NCI-H460 (cell line): ENCODE measurements at regions not wholly inside any gene's neighbourhood (a gene's known extent, or its start where the extent isn't known, plus 50 kb on each side); places are given as distances from the start of the nearest gene placed in this dataset.

Source experiments
- DNase-seq: peaks from one replicate; pipeline ENCODE4 v3.0.0-alpha.2; 2016; ENCODE audit warnings: low read depth; ENCODE audit errors: extremely low read depth

DNA sequence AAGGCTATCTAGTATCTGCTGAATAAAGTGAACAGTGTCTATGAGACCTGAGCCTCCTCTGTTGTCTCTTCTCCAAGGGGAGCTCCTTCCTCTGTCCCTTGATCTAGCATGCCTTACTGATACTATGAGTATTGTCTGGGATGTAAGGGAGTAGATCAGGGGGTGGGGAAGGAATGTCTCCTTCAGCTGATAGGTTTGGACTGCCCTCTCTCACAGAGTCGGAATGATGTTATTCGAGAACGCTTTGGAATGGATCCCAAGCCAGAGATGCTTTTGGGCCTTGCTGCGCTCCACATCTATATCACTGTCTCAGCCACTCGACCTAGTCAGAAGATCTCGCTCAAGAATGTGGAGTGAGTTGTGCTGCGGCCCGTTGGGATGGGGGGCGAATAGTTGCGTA is 68.3 kb upstream of the PRPS1 start:
- DNase-seq, result no peak

- no peak for DNase-seq
Measured at GRCh38 chrX:107560980-107561379, 67.3 kb upstream of the PRPS1 start.

GRCh38 chrX:107561468-107562215 is 66.7 kb upstream of the PRPS1 start:
- no peak for DNase-seq

GRCh38 chrX:107562482-107562881 is 65.8 kb upstream of the PRPS1 start:
- DNase-seq, result no peak

- DNase-seq, result no peak
Measured at GRCh38 chrX:107563824-107564223, 64.5 kb upstream of the PRPS1 start.

- no peak for DNase-seq
Measured at GRCh38 chrX:107565015-107565414, 63.3 kb upstream of the PRPS1 start.

DNA sequence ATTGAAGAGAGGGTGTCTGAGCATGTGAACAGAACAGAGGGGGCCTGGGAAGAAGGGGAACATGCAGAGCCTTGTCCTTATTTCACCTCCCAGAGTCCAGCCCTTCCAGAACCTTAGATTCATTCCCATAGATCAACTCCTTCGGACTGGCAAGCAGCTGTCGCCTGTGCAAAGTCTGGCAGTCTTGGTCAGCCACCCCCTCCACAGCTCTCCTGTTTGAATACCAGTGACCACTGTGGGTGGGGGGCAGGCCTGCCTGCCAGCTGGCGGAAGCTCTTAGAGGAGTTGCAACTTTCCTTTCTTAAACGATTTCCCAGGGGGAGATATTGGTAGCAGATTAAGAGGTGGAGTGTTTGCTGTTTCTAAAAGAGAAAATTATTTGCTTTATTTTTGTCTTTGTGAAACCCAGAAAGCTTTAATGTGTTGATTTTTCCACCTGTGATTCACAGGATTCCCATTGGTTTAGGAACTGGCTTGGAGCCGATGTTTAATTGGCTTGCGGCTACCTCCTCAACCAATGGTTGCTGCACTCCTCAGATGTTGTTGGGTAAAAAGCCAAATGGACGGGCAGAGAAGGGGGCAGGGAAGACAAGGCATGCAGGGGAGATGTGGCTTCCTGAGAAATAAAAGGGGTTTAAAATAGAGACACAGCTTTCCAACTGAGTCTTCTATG is 62.2 kb upstream of the PRPS1 start:
- DNase-seq, result no peak

GRCh38 chrX:107566604-107567262 is 61.6 kb upstream of the PRPS1 start:
- no peak for DNase-seq

DNA sequence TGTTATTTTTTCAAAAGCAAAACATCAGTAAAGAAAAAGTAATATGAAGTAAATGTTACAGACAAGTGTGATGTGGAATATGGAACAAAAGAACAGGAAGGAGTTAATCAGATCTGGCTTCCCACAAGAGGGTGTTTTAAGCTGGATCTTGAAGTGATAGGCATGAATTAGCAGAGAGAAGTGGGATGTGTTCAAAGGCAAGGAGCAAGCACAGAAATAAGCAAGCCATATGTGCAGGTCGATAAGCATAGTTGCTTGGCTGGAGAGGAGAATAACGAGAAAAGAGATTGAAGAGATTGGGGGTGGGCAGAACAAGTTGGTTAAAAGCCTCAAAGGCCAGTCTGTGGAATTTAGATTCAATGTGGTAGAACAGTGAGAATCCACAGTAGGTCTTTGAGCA is 60.9 kb upstream of the PRPS1 start:
- DNase-seq, result no peak

DNA sequence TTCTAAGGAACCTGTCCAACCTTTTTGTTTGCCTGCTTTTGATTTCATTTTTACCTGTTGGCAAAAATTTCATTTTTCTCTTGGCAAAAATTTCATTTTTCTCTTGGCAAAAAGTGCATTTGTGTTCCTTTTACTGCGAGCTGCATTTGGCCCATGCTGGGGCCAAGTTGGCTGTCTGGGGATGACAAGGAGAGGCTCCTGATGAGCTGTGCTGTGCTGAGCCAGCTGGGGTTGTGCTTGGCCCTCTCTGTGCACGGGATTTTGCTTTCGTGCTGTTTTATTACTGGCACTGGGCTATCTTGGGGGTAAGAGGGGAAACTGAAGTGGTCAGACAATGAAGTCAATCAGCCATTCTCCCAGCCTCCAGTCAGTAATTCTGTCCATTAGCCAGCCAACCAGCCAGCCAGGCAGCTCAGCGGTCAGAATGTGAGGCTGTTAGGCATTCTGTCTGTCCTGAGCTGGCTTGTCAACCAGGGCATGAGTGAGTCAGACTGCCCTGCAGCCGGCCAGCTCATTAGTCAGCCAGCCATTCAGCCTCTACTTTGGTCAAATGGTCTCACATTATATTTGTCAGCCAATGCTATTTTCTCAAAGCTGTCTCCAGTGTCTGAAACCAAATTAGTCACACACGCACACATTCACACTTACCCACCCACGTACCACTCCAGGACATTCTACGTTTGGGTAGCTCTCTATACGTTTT is 56.9 kb upstream of the PRPS1 start:
- DNase-seq, result no peak

DNA sequence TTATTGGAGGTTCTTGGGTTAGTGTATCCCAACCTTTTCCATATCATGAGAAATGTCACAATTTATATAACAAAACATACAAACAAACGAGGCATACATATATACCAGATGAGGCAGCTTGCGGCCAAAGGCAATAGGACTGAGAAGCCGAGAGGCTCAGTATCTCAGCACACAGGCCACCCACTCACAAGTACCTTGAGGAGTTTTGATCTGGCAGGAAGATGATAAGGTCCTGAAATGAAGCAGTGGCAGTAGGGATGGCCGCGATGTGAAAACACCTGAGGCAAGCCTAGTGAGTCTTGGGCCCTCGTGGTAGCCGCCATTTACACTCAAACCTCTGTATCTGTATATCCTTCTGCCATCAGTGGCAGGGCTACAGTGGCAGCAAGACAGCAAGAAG is 55.3 kb upstream of the PRPS1 start:
- no peak for DNase-seq

GRCh38 chrX:107574054-107574683 is 54.1 kb upstream of the PRPS1 start:
- DNase-seq, result no peak

DNA sequence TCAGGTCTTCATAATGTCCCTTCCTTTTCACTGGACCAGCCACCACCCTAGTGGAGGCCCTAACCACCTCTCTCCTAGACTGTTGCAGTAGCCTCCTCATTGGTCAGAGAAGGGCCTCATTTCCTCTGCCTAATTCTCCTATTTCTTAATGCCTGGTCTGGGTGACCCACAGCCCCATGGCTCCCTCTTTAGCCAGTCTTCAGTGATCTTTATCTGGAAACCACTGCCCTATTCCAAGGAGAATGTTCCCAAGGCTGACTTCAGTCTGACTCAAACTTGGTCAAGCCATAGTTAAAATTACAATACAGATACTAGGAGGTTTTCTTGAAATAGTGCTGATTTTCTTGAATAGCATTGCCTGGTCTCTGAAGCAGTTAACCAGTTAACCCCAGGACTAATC is 53.6 kb upstream of the PRPS1 start:
- DNase-seq, result no peak

DNA sequence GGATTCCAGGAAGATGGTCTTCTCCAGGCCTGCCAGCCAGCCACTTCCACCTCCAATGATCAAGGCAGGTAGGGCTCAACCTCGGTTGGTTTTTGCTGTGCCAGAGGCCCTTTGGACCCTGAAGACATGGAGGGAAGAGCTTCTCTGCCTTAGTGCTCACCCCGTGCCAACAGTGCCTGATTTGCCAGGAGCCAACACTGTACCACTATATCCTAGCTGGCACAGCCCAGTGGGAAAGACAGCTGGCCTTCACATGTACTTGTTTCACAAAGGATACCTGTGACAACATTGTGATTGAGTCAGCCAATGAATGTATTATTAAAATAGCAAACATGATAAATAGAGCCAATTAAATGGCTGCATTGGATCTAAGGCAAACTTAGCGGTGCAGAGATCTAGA is 51.9 kb upstream of the PRPS1 start:
- no peak for DNase-seq

- DNase-seq, result no peak
Measured at GRCh38 chrX:107576841-107577240, 51.5 kb upstream of the PRPS1 start.

- DNase-seq, result no peak
Measured at GRCh38 chrX:107577933-107578332, 50.4 kb upstream of the PRPS1 start.
